Keratinocyte (primary cell): ENCODE measurements at regions not wholly inside any gene's neighbourhood (a gene's known extent, or its start where the extent isn't known, plus 50 kb on each side); places are given as distances from the start of the nearest gene placed in this dataset.

Source experiments
- EZH2 ChIP-seq: IDR thresholded peaks from one replicate; pipeline ENCODE4 v1.6.1; 2012; ENCODE audit warnings: inconsistent platforms, mild to moderate bottlenecking, low read length, moderate library complexity
- TF ChIP-seq, protein P1 (sequence below), 3 experiments: IDR thresholded peaks in 1 of 3; conservative IDR thresholded peaks in 1 of 3; optimal IDR thresholded peaks in 1 of 3; 2 replicates in 2 of 3; 3 replicates in 1 of 3; pipeline versions ENCODE3 to v1.5.1; 2011; ENCODE audit warnings: low read length in 3 of 3, mild to moderate bottlenecking in 3 of 3, moderate library complexity in 2 of 3, control low read depth in 1 of 3, inconsistent platforms in 1 of 3; ENCODE audit not compliant: insufficient read depth in 2 of 3; ENCODE audit errors: extremely low read depth in 1 of 3

DNA sequence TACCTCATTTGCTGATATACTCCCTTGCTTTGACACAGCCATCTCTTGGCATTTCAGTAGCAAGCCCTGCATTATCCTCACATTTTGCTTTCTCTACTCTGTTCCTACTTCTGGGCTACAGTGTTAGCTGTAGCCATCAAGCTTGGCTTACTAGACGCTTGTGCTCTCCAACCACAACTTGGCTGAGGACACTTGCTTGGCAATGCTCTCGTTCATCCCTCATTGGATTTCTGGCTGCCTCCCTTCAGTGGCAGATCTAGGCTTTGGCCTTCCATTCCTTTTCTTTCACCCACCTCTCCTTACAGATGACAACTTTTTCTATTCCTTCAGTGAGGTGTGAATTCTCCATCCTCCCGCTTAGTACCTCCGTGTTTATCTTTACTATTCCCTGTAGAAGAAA is 428.7 kb upstream of the LRRC7 start:
- TF ChIP-seq, protein P1, sequence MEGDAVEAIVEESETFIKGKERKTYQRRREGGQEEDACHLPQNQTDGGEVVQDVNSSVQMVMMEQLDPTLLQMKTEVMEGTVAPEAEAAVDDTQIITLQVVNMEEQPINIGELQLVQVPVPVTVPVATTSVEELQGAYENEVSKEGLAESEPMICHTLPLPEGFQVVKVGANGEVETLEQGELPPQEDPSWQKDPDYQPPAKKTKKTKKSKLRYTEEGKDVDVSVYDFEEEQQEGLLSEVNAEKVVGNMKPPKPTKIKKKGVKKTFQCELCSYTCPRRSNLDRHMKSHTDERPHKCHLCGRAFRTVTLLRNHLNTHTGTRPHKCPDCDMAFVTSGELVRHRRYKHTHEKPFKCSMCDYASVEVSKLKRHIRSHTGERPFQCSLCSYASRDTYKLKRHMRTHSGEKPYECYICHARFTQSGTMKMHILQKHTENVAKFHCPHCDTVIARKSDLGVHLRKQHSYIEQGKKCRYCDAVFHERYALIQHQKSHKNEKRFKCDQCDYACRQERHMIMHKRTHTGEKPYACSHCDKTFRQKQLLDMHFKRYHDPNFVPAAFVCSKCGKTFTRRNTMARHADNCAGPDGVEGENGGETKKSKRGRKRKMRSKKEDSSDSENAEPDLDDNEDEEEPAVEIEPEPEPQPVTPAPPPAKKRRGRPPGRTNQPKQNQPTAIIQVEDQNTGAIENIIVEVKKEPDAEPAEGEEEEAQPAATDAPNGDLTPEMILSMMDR (optimal IDR thresholded peaks at IDR 0.05 in 1 of 3, IDR thresholded peaks at IDR 0.05 in 1 of 3, conservative IDR thresholded peaks at IDR 0.05 in 1 of 3; ENCODE audit: extremely low read depth in 1 of 3, insufficient read depth in 2 of 3, low read length in 3 of 3), result no peak
- TF ChIP-seq EZH2, result no peak
